IPS DF 4.7 (cell line): ENCODE measurements at regions not wholly inside any gene's neighbourhood (a gene's known extent, or its start where the extent isn't known, plus 50 kb on each side); places are given as distances from the start of the nearest gene placed in this dataset.
"Not testable (repeated sequence)": the region's sequence is repeated elsewhere in the genome, so short reads cannot be mapped to it uniquely, and the experiment has no call there.

ENCODE experiments used
- DNase-seq: peaks from one replicate; pipeline ENCODE4 v3.0.0-alpha.2; 2013; ENCODE audit warnings: low spot score; ENCODE audit errors: extremely low read depth

DNA sequence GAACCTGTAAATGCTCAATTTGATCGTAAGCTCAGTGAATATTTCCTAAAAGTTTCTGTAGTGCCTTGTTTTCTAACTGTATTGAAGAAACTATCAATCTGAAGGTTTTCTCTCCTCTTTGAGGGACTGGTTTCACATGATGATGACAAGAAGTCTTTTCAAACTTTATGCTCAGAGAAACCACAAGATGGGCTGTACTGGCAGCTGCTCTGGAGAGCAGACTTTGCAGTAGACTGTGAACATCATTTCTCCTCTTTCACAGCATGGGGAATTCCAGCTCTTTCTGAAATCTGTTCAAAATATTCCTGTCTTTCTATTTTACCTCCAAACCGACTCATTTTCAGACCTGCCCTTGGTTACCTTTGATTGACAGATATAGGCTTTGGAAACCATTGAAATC, 194.4 kb downstream of the IZUMO3 start:
- DNase-seq, result no peak

GRCh38 chr9:24342457-24342856, 203.2 kb downstream of the IZUMO3 start:
- DNase-seq, result no peak

- DNase-seq, result no peak
Measured at GRCh38 chr9:24333629-24334028, 212.1 kb downstream of the IZUMO3 start.

DNA sequence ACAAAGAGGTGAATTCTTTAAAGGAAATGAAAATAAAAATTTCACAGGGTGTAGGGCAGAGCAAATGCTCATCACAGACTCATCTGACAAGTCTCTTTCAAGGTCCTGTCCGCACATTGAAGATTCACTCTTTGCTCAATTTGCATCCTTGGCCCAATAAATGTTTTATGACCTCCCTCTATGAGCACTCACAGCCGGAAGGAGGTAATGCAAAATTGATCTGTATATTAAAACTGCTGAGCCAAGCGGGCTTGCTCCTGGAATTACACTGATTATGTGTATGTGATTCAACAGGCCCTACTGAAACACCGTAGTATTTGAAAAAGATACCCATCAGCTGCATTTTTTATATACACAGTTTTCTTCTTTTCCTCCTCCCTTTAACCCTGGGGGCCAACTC, 246.8 kb downstream of the IZUMO3 start:
- no peak for DNase-seq

- DNase-seq, result no peak
Measured at GRCh38 chr9:24297931-24298330, 247.8 kb downstream of the IZUMO3 start.

DNA sequence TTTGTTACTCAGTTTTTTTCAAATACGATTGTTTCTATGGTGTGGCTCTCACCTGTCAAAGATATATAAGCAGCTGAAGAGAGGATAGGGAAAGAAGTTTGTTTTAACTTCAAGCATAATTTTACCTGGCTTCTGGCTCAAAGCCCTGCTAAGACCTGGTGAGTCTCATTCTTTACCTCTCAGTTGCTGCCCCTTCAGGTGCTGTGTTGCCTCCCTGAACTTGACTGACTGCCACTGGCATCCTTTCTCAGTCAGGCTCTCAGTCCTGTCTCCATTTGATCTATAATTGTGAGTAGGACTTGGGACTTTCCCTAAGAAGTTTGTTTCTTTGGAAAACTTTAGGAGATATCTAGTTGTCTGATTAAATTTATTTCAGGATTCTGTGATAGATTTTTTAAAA, 249.6 kb downstream of the IZUMO3 start:
- DNase-seq, result no peak

GRCh38 chr9:24293386-24293785, 252.3 kb downstream of the IZUMO3 start:
- DNase-seq, result no peak

GRCh38 chr9:24286761-24287160, 258.9 kb downstream of the IZUMO3 start:
- no peak for DNase-seq

DNA sequence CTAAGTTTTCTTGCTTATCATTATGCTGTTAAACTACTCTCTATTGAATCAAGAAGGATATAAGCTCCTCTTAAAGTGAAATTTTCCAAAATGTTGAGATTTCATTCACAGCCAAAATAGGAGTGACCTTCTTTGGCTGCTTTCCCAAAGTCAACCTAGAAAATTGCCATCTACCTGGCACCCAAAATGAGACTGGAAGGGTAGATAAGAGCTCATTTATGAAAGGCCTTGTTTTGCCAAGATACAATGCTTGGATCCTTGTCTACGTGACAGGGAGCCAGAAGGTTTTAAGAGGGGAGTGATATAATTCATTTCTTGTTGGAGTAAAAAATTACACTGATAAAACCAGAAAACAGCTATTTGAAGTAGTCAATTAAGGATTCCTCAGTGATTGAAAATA, 287.1 kb downstream of the IZUMO3 start:
- no peak for DNase-seq

GRCh38 chr9:24257726-24258125, 288.0 kb downstream of the IZUMO3 start:
- no peak for DNase-seq

DNA sequence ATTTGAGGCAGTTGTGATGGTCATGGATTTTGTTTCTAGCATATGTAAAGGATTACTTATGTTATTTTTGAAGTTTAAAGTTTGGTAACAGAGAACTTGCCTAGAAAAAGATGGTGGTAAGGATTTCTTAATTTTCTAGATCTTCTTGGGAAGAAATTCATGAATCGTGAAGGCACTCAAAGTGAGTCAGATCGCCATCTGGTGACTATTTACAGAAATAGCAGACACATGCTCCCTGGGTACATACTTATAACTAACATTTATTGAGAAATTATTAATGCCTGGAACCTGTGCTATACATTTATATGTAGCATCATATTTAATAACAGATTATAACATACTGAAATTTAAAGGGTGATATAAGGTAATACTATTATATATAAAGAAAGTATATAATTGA, 299.7 kb downstream of the IZUMO3 start:
- DNase-seq, result peak; percentile 36

GRCh38 chr9:24242576-24242975, 303.1 kb downstream of the IZUMO3 start:
- no peak for DNase-seq

- DNase-seq, result no peak
Measured at GRCh38 chr9:24218656-24219055, 327.0 kb downstream of the IZUMO3 start.

DNA sequence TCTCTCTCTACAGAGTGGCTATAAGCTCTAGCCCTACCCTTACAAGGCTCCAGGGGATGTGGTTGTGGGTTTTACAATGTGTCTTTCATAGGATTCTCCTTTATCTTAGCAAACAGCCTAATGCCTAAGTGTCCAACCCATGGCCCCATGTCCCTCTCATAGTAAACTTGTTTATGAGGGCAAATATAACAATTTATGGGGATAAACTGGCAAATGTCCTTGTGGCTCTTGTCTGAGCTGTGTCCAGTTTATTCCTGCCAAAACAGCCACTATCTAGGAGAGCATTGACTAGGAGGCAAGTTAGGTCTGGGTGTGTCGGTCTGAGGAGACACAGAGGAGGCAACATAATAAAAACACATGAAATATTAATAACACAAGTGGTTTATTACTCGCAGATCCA, 335.1 kb downstream of the IZUMO3 start:
- no peak for DNase-seq

DNA sequence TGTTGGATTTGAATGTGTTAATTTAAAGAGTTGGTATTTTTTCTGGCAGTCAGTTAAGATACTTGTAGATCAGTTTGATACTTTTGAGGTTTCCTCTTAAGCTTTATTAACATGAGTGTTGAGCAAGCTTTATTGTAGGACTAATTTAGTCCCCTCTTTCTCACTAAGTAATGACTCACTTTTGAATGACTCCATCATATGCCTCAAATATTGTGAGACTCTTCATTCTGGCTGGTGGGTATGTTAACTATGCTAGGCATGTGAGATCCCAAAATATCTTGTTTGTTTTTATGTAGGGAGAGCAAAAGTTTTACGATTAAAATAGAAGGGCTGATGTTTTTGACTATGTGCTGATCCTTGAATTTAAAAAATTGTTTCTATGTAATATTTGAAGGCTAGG, 355.7 kb downstream of the IZUMO3 start:
- no peak for DNase-seq

GRCh38 chr9:24180572-24180971, 354.5 kb upstream of the ELAVL2 start:
- DNase-seq, result not testable (repeated sequence)

GRCh38 chr9:24144796-24145195, 318.8 kb upstream of the ELAVL2 start:
- no peak for DNase-seq

DNA sequence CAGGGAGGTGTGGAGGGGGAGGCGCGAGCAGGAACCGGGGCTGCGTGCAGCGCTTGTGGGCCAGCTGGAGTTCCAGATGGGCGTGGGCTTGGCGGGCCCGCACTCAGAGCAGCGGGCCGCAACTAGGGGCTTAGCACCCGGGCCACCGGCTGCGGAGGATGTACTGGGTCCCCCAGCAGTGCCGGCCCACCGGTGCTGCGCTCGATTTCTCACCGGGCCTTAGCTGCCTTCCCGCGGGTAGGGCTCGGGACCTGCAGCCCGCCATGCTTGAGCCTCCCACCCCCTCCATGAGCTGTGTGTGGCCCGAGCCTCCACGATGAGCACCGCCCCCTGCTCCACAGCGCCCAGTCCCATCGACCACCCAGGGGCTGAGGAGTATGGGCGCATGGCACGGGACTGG, 309.0 kb upstream of the ELAVL2 start:
- not testable (repeated sequence) for DNase-seq

DNA sequence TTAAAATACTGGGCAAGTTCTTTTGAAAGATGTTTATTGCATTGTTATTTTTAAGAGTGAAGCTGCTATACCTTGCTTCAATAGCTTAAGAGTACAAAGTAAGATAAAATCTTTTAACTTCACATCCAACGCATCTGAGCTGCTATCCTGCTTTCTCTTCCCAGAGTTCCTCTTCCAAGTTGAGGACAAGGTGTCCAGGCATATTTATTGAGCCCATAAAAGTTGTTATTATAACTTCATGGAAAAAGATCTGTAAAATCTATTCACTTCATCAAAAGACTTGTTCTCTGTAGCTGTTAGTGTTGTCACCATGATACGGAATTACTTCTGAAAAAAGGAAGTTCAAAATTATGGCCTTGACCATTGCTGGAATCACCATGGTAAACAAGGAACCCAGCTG, 306.2 kb upstream of the ELAVL2 start:
- no peak for DNase-seq

- DNase-seq, result no peak
Measured at GRCh38 chr9:24127519-24127918, 301.5 kb upstream of the ELAVL2 start.

- DNase-seq, result no peak
Measured at GRCh38 chr9:24118190-24118589, 292.1 kb upstream of the ELAVL2 start.

DNA sequence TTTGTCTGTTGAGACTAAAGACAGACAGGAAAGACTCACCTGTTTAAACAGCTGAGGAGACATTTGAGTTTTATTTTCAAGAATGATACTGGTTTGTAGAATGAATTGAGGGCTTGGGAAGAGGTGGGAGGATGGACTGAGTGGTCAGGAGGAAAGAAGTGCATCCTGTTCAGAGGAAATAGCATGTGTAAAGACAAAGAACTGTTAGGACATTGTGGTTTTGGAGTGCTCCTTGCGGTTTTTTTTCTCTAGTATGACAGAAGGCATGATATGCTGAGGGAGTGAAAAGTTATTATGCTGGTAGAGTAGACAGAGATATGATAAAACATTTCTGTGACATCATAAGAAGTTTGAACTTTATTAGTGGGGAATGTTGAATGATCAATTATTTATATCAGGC, 270.7 kb upstream of the ELAVL2 start:
- DNase-seq, result no peak

DNA sequence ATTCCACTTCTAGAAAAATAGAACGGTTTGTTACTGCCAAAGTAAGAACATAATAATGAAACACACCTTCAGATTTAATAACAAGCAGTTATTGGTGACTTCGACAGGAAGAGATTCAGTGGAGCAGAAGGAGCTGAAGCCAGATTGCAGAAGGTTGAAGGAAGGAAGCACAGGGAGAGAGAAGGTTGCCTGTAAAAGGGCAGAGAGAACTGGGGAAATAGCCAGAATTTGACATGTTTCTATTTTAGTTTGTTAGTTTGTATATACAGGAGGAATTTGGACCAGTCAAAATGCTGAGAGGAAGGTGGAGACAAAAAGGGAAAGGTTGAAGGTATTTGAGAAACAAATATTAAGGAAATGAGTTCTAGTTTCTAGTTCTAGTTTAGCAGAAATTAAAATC, 269.2 kb upstream of the ELAVL2 start:
- DNase-seq, result no peak

DNA sequence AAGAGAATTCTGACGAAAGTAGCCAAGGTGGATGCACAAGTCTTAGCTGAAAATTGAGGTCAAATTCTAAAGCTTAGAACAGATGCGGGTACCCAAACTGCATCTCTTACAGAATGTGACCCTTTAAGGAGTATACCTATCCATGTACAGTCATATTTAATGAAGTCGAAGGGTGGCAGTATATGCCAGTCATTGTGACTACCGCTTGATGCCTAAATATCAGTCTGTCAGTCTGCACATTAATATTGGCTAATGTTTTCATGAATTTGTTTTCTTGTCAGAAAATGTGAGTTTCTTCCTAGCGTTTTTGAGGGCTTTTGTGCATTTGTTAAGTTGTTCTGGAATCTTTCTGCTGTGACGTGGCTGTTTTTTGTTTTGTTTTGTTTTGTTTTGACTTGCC, 264.5 kb upstream of the ELAVL2 start:
- no peak for DNase-seq
